ENCODE measurements at regions not wholly inside any gene's neighbourhood (a gene's known extent, or its start where the extent isn't known, plus 50 kb on each side); places are given as distances from the start of the nearest gene placed in this dataset.

- TF ChIP-seq CTCF (IDR thresholded peaks at IDR 0.05) (no peak), POLR2A (IDR thresholded peaks at IDR 0.05) (no peak)
Measured at GRCh38 chr14:60363275-60363674, 114.3 kb downstream of the PPM1A start.
